K562 (cell line): ENCODE measurements at regions not wholly inside any gene's neighbourhood (a gene's known extent, or its start where the extent isn't known, plus 50 kb on each side); places are given as distances from the start of the nearest gene placed in this dataset.

Source experiments
- ATAC-seq: fragments of 200-7000 bp; cut with Tn5 transposase; 3 replicates; pipeline ENCODE4 v1.9.1; 2020; ENCODE audit warnings: moderate library complexity
- BruUV-seq: library from RNA; stranded (reverse); fragments of 400-500 nt; replicated peaks from 2 replicates; lab custom pipeline; 2021; lab: Mats Ljungman, UMichigan
- CTCF ChIA-PET: fragments of 300-600 bp; formaldehyde crosslinking; extraction: SDS; loops from one replicate; lab custom pipeline; 2021; ENCODE audit warnings: low intra/inter-chr PET ratio; lab: Yijun Ruan, JAX
- POLR2A ChIA-PET: fragments of 300-600, 350-650 bp; sonication (Branson Sonifier 250); formaldehyde crosslinking; extraction: SDS; loops from one replicate; lab custom pipeline; 2021; ENCODE audit warnings: antibody characterized with exemption, inconsistent platforms; lab: Yijun Ruan, JAX
- DNase-seq, 4 experiments: peaks; one replicate each; pipeline versions ENCODE4 v3.0.0 to v3.0.0-alpha.2; 2011 to 2018; ENCODE audit warnings: low spot score in 3 of 4, mixed read lengths in 3 of 4; ENCODE audit errors: extremely low read depth in 1 of 4
- FAIRE-seq: peaks from 2 replicates; lab custom pipeline; 2011; peaks lifted over from hg19 to GRCh38; lab: Jason Lieb, UNC
- H2AFZ ChIP-seq: 2 replicates; pipeline ENCODE4 v1.6.0; 2011; ENCODE audit warnings: low read depth, low read length, control low read depth, inconsistent platforms
- H3K27ac ChIP-seq: fragments of 200-600 bp; 3 replicates; pipeline ENCODE4 v1.8.0; 2011; ENCODE audit warnings: low read depth, mild to moderate bottlenecking, control low read depth, inconsistent platforms, low read length, moderate library complexity, mixed read lengths; ENCODE audit errors: extremely low read depth
- H3K27me3 ChIP-seq, 2 experiments: fragments of 300-600 bp in 1 of 2; 2 replicates in 1 of 2; 3 replicates in 1 of 2; pipeline versions ENCODE4 v1.6.0 to v1.8.0; 2011; ENCODE audit warnings: inconsistent platforms in 2 of 2, low read length in 2 of 2, mild to moderate bottlenecking in 1 of 2, mixed read lengths in 1 of 2, moderate library complexity in 1 of 2; ENCODE audit not compliant: control insufficient read depth in 2 of 2, insufficient read depth in 2 of 2
- H3K36me3 ChIP-seq: fragments of 300-600 bp; 3 replicates; pipeline ENCODE4 v1.8.0; 2011; ENCODE audit warnings: mild to moderate bottlenecking, low read length, inconsistent platforms; ENCODE audit not compliant: control insufficient read depth, insufficient read depth
- H3K4me1 ChIP-seq, 2 experiments: fragments of 200-600 bp in 1 of 2; replicated peaks in 1 of 2; 2 replicates in 1 of 2; 3 replicates in 1 of 2; pipeline versions ENCODE4 v1.5.1 to v1.8.0; 2011; ENCODE audit warnings: inconsistent platforms in 2 of 2, low read length in 2 of 2, mild to moderate bottlenecking in 1 of 2, mixed read lengths in 1 of 2, moderate library complexity in 1 of 2; ENCODE audit not compliant: control insufficient read depth in 2 of 2, insufficient read depth in 2 of 2
- H3K4me2 ChIP-seq: 2 replicates; pipeline ENCODE4 v1.6.1; 2011; ENCODE audit warnings: low read length, control low read depth, inconsistent platforms, mixed read lengths; ENCODE audit not compliant: insufficient read depth
- H3K4me3 ChIP-seq: fragments of 200-600 bp; sonication (generic), shearing (Covaris generic); 2 replicates; pipeline ENCODE4 v1.5.1; 2016; ENCODE audit warnings: control low read depth, inconsistent platforms
- H3K79me2 ChIP-seq: fragments of 200-600 bp; 3 replicates; pipeline ENCODE4 v1.8.0; 2011; ENCODE audit warnings: low read length, inconsistent platforms; ENCODE audit not compliant: control insufficient read depth, insufficient read depth
- H3K9ac ChIP-seq, 2 experiments: 2 replicates each; pipeline versions ENCODE4 v1.6.0 to v1.6.1; 2011; ENCODE audit warnings: low read depth in 2 of 2, low read length in 2 of 2, control low read depth in 1 of 2, inconsistent platforms in 1 of 2, mild to moderate bottlenecking in 1 of 2, mixed read lengths in 1 of 2; ENCODE audit not compliant: insufficient read depth in 1 of 2
- H3K9me1 ChIP-seq: one replicate; pipeline ENCODE4 v1.6.0; 2011; ENCODE audit warnings: inconsistent platforms, mild to moderate bottlenecking, low read length, moderate library complexity; ENCODE audit not compliant: control insufficient read depth, insufficient read depth
- H3K9me3 ChIP-seq: replicated peaks from 2 replicates; pipeline ENCODE4 v1.5.1; 2011; ENCODE audit warnings: low read depth, low read length, inconsistent platforms; ENCODE audit not compliant: control insufficient read depth, insufficient read depth
- H4K20me1 ChIP-seq: replicated peaks from 2 replicates; pipeline ENCODE4 v1.6.1; 2011; ENCODE audit warnings: low read length, inconsistent platforms, mixed read lengths; ENCODE audit not compliant: control insufficient read depth, insufficient read depth
- CHD2 ChIP-seq: IDR thresholded peaks from 2 replicates; pipeline ENCODE4 v1.6.1; 2011; ENCODE audit warnings: low read depth, low read length
- FOXA3 ChIP-seq, 2 experiments: fragments of 450-650 bp in 1 of 2; sonication (generic) in 1 of 2; formaldehyde crosslinking; IDR thresholded peaks in 1 of 2; conservative IDR thresholded peaks in 1 of 2; 2 replicates each; pipeline versions ENCODE4 v1.4.0 to v1.8.0; 2020 to 2022; ENCODE audit warnings: mild to moderate bottlenecking in 2 of 2, missing genetic modification reagents in 1 of 2
- PURB ChIP-seq: sonication (generic); formaldehyde crosslinking; IDR thresholded peaks from 2 replicates; pipeline ENCODE4 v1.9.0; 2021; ENCODE audit warnings: low read depth, mild to moderate bottlenecking, missing genetic modification reagents
- RUNX1 ChIP-seq: sonication (generic); IDR thresholded peaks from 2 replicates; pipeline ENCODE4 v1.6.1; 2016; ENCODE audit warnings: antibody characterized with exemption, low read depth
- TFAM ChIP-seq: fragments of 250-450 bp; sonication (Bioruptor Pico); conservative IDR thresholded peaks from 2 replicates; pipeline ENCODE4 v1.5.0; 2021; ENCODE audit warnings: mild to moderate bottlenecking, moderate library complexity
- WGBS: fragments of 100-300 bp; shearing (Covaris generic); methylation state at CpG from one replicate; pipeline ENCODE4 v1.1.6; 2016; ENCODE audit warnings: low coverage, mixed read lengths; ENCODE audit not compliant: insufficient coverage; ENCODE audit errors: missing lambda C conversion rate; 5-methylcytosine and 5-hydroxymethylcytosine counted together
- in situ Hi-C: fragments of 300-500 bp; cut with MboI; formaldehyde crosslinking; loops from 4 replicates; pipeline ENCODE4 v1.15.0; 2018; ENCODE audit warnings: inconsistent platforms, mixed read lengths
- intact Hi-C: fragments of 100-400 bp; cut with micrococcal nuclease; formaldehyde crosslinking; loops from 2 replicates; pipeline ENCODE4 v1.14.2; 2022
- TF ChIP-seq, protein P1 (sequence below), 2 experiments: IDR thresholded peaks; 2 replicates each; pipeline ENCODE4 v1.6.1; 2012; ENCODE audit warnings: improper control_type of control experiment in 2 of 2, low read depth in 2 of 2, low read length in 2 of 2, borderline replicate concordance in 1 of 2
- TF ChIP-seq, protein P2 (sequence below): IDR thresholded peaks from 2 replicates; pipeline ENCODE4 v1.6.1; 2011; ENCODE audit not compliant: insufficient read length; ENCODE audit errors: extremely low read depth
- TF ChIP-seq, protein P3 (sequence below): fragments of 250-450 bp; sonication (Bioruptor Pico); IDR thresholded peaks from 2 replicates; pipeline ENCODE4 v1.8.0; 2022; ENCODE audit warnings: inconsistent platforms, mild to moderate bottlenecking, moderate library complexity, borderline replicate concordance
- TF ChIP-seq, protein P4 (sequence below): fragments of 250-450 bp; sonication (Bioruptor Pico); IDR thresholded peaks from 2 replicates; pipeline ENCODE4 v1.5.0; 2021; ENCODE audit warnings: mild to moderate bottlenecking, moderate library complexity
- TF ChIP-seq, protein P5 (sequence below): sonication (generic); formaldehyde crosslinking; IDR thresholded peaks from 2 replicates; pipeline ENCODE4 v1.9.0; 2022; ENCODE audit warnings: mild to moderate bottlenecking, missing genetic modification reagents

DNA sequence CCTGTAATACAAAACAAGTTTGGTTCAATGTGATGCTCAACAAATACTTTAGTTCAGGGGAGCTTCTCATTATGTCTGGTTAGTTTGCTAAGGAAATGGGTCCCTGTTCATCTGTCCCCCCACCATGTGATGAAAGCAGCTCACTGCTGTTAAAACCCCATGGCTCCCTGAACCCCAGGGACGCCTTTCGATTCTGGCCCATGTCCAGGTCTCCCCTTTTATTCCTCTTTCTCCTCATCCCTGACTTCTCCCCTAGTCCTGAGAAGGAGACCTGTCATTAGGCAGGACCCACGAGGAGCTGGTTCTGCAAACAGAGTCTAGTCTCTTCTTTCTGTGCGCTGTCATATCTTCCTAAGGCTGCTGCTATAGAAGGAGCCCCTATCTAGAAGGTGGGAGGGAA, 213.3 kb upstream of the OSR1 start (continued):
- TF ChIP-seq, protein P1, sequence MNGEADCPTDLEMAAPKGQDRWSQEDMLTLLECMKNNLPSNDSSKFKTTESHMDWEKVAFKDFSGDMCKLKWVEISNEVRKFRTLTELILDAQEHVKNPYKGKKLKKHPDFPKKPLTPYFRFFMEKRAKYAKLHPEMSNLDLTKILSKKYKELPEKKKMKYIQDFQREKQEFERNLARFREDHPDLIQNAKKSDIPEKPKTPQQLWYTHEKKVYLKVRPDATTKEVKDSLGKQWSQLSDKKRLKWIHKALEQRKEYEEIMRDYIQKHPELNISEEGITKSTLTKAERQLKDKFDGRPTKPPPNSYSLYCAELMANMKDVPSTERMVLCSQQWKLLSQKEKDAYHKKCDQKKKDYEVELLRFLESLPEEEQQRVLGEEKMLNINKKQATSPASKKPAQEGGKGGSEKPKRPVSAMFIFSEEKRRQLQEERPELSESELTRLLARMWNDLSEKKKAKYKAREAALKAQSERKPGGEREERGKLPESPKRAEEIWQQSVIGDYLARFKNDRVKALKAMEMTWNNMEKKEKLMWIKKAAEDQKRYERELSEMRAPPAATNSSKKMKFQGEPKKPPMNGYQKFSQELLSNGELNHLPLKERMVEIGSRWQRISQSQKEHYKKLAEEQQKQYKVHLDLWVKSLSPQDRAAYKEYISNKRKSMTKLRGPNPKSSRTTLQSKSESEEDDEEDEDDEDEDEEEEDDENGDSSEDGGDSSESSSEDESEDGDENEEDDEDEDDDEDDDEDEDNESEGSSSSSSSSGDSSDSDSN (IDR thresholded peaks at IDR 0.05; ENCODE audit: borderline replicate concordance in 1 of 2, low read depth in 2 of 2, low read length in 2 of 2), result no peak

DNA sequence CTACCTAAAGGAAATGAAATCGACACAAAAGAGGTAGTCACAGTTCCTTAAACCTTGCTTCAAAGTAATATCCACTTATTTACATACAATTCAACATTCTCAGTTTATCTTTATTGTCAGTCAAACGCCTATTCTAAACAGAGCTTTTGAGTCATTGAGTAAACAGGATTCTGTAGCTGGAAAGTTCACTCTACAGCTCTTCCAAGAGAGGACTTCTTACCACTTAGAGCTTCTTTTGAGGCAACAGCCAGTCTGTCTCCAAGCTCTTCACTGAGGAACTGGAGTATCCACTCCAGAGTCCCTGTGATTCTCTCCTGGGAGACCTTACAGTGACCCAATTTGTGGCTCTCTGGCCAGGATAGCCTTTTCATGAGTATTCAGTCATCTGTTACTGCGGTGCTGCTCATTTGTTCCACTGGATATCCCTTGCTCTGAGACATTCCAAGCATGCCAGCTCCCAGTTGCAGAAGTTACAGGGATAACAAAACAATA, 210.9 kb upstream of the OSR1 start:
- H2AFZ ChIP-seq, result no peak overlapping the region
- 0% methylated on average over 3 of the region's 3 CpGs for WGBS
- ATAC-seq, result no peak
- intact Hi-C loops (loop anchor here (5.0 kb wide), 1 partner anchor 293 kb away; no protein-coding TSS in a partner anchor), in situ Hi-C loops (no loop called here)
- no peaks in the 10 kb centered on the region for H3K79me2 ChIP-seq
- H3K27me3 ChIP-seq, result no peaks in the 10 kb centered on the region
- no peak overlapping the region for H3K4me2 ChIP-seq
- H3K9me3 ChIP-seq, result no peaks in the 10 kb centered on the region
- DNase-seq, result no peak
- no peak for FAIRE-seq
- no peak overlapping the region for H3K9ac ChIP-seq
- CTCF ChIA-PET, result no interaction called here
- no peaks in the 10 kb centered on the region for H3K4me1 ChIP-seq
- BruUV-seq, result no TSS peak
- no peaks in the 10 kb centered on the region for H3K36me3 ChIP-seq
- no peaks in the 10 kb centered on the region for H4K20me1 ChIP-seq
- no peak overlapping the region for H3K4me3 ChIP-seq
- H3K9me1 ChIP-seq, result no peaks in the 10 kb centered on the region
- H3K27ac ChIP-seq, result no peak overlapping the region
- POLR2A ChIA-PET, result no interaction called here
- no peak for TF ChIP-seq CHD2
- TF ChIP-seq, protein P2, sequence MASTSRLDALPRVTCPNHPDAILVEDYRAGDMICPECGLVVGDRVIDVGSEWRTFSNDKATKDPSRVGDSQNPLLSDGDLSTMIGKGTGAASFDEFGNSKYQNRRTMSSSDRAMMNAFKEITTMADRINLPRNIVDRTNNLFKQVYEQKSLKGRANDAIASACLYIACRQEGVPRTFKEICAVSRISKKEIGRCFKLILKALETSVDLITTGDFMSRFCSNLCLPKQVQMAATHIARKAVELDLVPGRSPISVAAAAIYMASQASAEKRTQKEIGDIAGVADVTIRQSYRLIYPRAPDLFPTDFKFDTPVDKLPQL, result no peak
- TF ChIP-seq TFAM (CRISPR knock-in tag), result no peak
- no peak for TF ChIP-seq PURB (CRISPR knock-in tag)
- no peak for TF ChIP-seq RUNX1
- no peak for TF ChIP-seq FOXA3 (CRISPR knock-in tag; conservative IDR thresholded peaks at IDR 0.05 in 1 of 2, IDR thresholded peaks at IDR 0.05 in 1 of 2)
- TF ChIP-seq, protein P3, sequence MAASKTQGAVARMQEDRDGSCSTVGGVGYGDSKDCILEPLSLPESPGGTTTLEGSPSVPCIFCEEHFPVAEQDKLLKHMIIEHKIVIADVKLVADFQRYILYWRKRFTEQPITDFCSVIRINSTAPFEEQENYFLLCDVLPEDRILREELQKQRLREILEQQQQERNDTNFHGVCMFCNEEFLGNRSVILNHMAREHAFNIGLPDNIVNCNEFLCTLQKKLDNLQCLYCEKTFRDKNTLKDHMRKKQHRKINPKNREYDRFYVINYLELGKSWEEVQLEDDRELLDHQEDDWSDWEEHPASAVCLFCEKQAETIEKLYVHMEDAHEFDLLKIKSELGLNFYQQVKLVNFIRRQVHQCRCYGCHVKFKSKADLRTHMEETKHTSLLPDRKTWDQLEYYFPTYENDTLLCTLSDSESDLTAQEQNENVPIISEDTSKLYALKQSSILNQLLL (CRISPR knock-in tag), result no peak
- TF ChIP-seq, protein P4, sequence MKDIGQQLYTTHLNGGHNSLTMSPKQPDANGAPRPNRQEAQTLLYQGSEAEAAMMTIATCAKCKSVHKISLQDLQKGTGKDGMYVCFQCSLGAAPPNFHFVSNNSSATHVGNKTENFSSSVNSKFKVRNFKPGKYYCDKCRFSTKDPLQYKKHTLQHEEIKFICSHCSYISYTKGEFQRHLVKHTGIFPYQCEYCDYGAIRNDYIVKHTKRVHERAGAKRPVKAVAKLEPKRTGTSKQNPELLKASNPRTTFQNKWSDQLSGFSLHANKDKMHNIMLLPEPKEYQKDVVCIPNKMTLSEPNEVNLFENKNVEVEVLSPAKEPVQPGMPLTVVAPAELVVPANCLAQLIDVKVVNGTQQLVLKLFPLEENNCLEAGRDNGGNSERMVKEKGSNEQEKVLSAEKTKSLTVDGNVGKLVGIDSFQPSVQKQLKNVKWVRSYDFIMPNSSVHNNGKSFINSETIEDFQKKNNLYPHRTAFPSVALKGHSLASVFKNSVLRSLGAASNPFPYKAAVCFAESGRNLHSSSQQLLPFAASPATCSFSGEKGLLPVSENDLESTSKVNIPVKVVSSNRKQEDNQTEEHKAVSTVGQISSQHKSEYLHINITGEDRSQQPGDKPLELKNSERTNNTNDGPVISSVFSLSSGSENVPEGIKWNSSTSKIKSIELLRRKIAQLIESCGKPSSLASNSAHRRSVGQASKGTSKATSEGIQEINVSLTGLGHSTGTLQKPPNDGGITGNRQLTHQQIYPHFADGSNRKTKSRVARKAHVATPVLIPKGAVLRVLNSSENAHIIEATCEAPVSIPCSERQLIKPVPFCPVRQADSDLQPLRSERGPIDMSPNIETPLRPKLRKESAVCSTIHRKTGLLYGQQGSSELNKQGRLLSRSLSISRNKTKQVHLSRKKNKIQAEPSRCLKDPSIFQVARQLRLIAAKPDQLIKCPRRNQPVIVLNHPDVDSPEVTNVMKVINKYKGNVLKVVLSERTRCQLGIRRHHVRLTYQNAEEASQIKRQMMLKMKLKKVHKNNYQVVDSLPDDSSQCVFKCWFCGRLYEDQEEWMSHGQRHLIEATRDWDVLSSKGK, result no peak
- TF ChIP-seq, protein P5, sequence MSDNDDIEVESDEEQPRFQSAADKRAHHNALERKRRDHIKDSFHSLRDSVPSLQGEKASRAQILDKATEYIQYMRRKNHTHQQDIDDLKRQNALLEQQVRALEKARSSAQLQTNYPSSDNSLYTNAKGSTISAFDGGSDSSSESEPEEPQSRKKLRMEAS, result no peak
